Psoas muscle (tissue), 7 donors: ENCODE measurements at regions not wholly inside any gene's neighbourhood (a gene's known extent, or its start where the extent isn't known, plus 50 kb on each side); places are given as distances from the start of the nearest gene placed in this dataset.

Experiments used
- ATAC-seq, 4 donors: fragments of 200-7000 bp; cut with Tn5 transposase; one replicate each; pipeline ENCODE4 v1.9.1; 2020; ENCODE audit warnings: moderate library complexity in 3 of 4, mild to moderate bottlenecking in 2 of 4
- DNase-seq, 2 donors: peaks; one replicate each; pipeline ENCODE4 v3.0.0-alpha.2; 2020
- H3K27ac ChIP-seq: fragments of 200-600 bp; one replicate; pipeline ENCODE4 v1.8.0; 2022
- H3K27me3 ChIP-seq, 3 donors: fragments of 200-600 bp in 1 of 3; one replicate each; pipeline versions ENCODE4 v1.6.1 to v1.8.0; 2013 to 2022; ENCODE audit warnings: low read length in 2 of 3, mild to moderate bottlenecking in 2 of 3, moderate library complexity in 1 of 3; ENCODE audit not compliant: insufficient read depth in 3 of 3
- H3K36me3 ChIP-seq, 2 donors: fragments of 200-600 bp in 1 of 2; one replicate each; pipeline versions ENCODE4 v1.6.1 to v1.8.0; 2013 to 2022; ENCODE audit warnings: low read depth in 1 of 2, mild to moderate bottlenecking in 1 of 2, moderate library complexity in 1 of 2; ENCODE audit not compliant: insufficient read depth in 1 of 2
- H3K4me1 ChIP-seq: fragments of 200-600 bp; one replicate; pipeline ENCODE4 v1.8.0; 2022
- H3K4me3 ChIP-seq: fragments of 200-600 bp; one replicate; pipeline ENCODE4 v1.8.0; 2022; ENCODE audit warnings: mild to moderate bottlenecking
- H3K9me3 ChIP-seq: fragments of 200-600 bp; one replicate; pipeline ENCODE4 v1.8.0; 2022
- CTCF ChIP-seq: fragments of 200-600 bp; IDR thresholded peaks from one replicate; pipeline ENCODE4 v1.8.0; 2022; ENCODE audit warnings: antibody characterized with exemption
- WGBS, 3 donors: extraction: QIAGEN DNeasy Blood & Tissue Kit; methylation state at CpG; one replicate each; pipeline versions ENCODE4 v1.1.6 to v1.1.7; 2013; 5-methylcytosine and 5-hydroxymethylcytosine counted together
- intact Hi-C, 2 donors: fragments of 100-400 bp; cut with DNase I; formaldehyde crosslinking; loops; one replicate each; pipeline versions ENCODE4 v1.11.0 to v1.14.2; 2022
- donor health status: healthy with polysubstance abuse.
- donor health status: DM: no; HTN: no; CAD: no; lungs with moderate emphysema.
- donor health status: Bipolar disorder and iron deficiency.
- donor health status: healthy.
- donor health status: DM: yes; HTN: yes; CAD: no.
- donor health status: DM: no; HTN: no; CAD: no.
- donor health status: DM: yes; HTN: yes; CAD: no.

GRCh38 chr4:115607311-115607710 is 493.9 kb upstream of the NDST4 start:
- H3K27ac ChIP-seq = no peak overlapping the region
- 52 to 64% (median 56%) methylated on average over 3 of the region's 3 CpGs for WGBS, 3 donors
- no peak for TF ChIP-seq CTCF
- ATAC-seq (no peak), DNase-seq (no peak)
- H3K4me1 ChIP-seq = no peaks in the 10 kb centered on the region
- H3K36me3 ChIP-seq = no peaks in the 10 kb centered on the region
- H3K9me3 ChIP-seq = no peaks in the 10 kb centered on the region
- no peaks in the 10 kb centered on the region for H3K27me3 ChIP-seq
- H3K4me3 ChIP-seq = no peak overlapping the region
- intact Hi-C loops = no loop called here

- TF ChIP-seq CTCF = no peak
- DNase-seq (no peak), ATAC-seq (no peak)
- no peak overlapping the region for H3K4me3 ChIP-seq
- WGBS, 3 donors = 70 to 82% (median 78%) methylated on average over 3 of the region's 3 CpGs
- no peaks in the 10 kb centered on the region for H3K9me3 ChIP-seq
- H3K36me3 ChIP-seq = no peaks in the 10 kb centered on the region
- H3K27me3 ChIP-seq = no peaks in the 10 kb centered on the region
- H3K4me1 ChIP-seq = no peaks in the 10 kb centered on the region
- no peak overlapping the region for H3K27ac ChIP-seq
- intact Hi-C loops = no loop called here
Measured at GRCh38 chr4:115596265-115597001, 483.0 kb upstream of the NDST4 start.

GRCh38 chr4:115580901-115581300 is 467.5 kb upstream of the NDST4 start:
- no peaks in the 10 kb centered on the region for H3K36me3 ChIP-seq
- ATAC-seq (no peak), DNase-seq (no peak)
- no peaks in the 10 kb centered on the region for H3K27me3 ChIP-seq
- H3K9me3 ChIP-seq = no peaks in the 10 kb centered on the region
- no peak overlapping the region for H3K4me3 ChIP-seq
- no peak for TF ChIP-seq CTCF
- intact Hi-C loops = no loop called here
- H3K4me1 ChIP-seq = no peaks in the 10 kb centered on the region
- H3K27ac ChIP-seq = no peak overlapping the region

- H3K36me3 ChIP-seq = no peaks in the 10 kb centered on the region
- no peak for DNase-seq
- no peak for TF ChIP-seq CTCF
- H3K27ac ChIP-seq = no peak overlapping the region
- H3K27me3 ChIP-seq = no peaks in the 10 kb centered on the region
- no peak overlapping the region for H3K4me3 ChIP-seq
- intact Hi-C loops = no loop called here
- WGBS, 3 donors = 59 to 69% (median 60%) methylated on average over 1 of the region's 1 CpG
- no peaks in the 10 kb centered on the region for H3K4me1 ChIP-seq
- no peaks in the 10 kb centered on the region for H3K9me3 ChIP-seq
- ATAC-seq = no peak
Measured at GRCh38 chr4:115575851-115576250, 462.4 kb upstream of the NDST4 start.

GRCh38 chr4:115562506-115562905 is 449.1 kb upstream of the NDST4 start:
- DNase-seq = no peak
- Histone ChIP-seq H3K4me3 (no peak overlapping the region), H3K4me1 (no peaks in the 10 kb centered on the region), H3K27ac (no peak overlapping the region), H3K36me3 (no peaks in the 10 kb centered on the region), H3K9me3 (no peaks in the 10 kb centered on the region), H3K27me3 (no peaks in the 10 kb centered on the region)
- ATAC-seq = no peak
- intact Hi-C loops = no loop called here
- no peak for TF ChIP-seq CTCF
- WGBS, 3 donors = 27 to 38% (median 36%) methylated on average over 2 of the region's 2 CpGs
